HEK293T (cell line): ENCODE measurements at regions not wholly inside any gene's neighbourhood (a gene's known extent, or its start where the extent isn't known, plus 50 kb on each side); places are given as distances from the start of the nearest gene placed in this dataset.

ENCODE experiments used
- CTCF ChIA-PET: fragments of 350-600 bp; formaldehyde crosslinking; extraction: SDS; loops from one replicate; lab custom pipeline; 2021; ENCODE audit warnings: antibody characterized with exemption, inconsistent platforms; lab: Yijun Ruan, JAX
- POLR2A ChIA-PET: fragments of 350-600 bp; formaldehyde crosslinking; extraction: SDS; loops from one replicate; lab custom pipeline; 2020; ENCODE audit warnings: antibody characterized with exemption, inconsistent platforms; lab: Yijun Ruan, JAX
- DNase-seq: peaks from one replicate; pipeline ENCODE4 v3.0.0; 2012; ENCODE audit warnings: mixed read lengths; ENCODE audit errors: extremely low spot score
- ARNT ChIP-seq: fragments of 450-650 bp; IDR thresholded peaks from 2 replicates; pipeline ENCODE4 v1.6.1; 2017; ENCODE audit warnings: mild to moderate bottlenecking
- BHLHE40 ChIP-seq: fragments of 450-650 bp; IDR thresholded peaks from 2 replicates; pipeline ENCODE4 v1.6.1; 2016; ENCODE audit warnings: mild to moderate bottlenecking, moderate library complexity, borderline replicate concordance
- CTBP1 ChIP-seq: fragments of 450-650 bp; IDR thresholded peaks from 2 replicates; pipeline ENCODE4 v1.6.1; 2016; ENCODE audit warnings: borderline replicate concordance
- ELF4 ChIP-seq: fragments of 450-650 bp; IDR thresholded peaks from 2 replicates; pipeline ENCODE4 v1.6.1; 2017; ENCODE audit warnings: antibody characterized with exemption
- FOXA1 ChIP-seq: fragments of 450-650 bp; IDR thresholded peaks from 2 replicates; pipeline ENCODE4 v1.6.1; 2016; ENCODE audit warnings: mild to moderate bottlenecking
- FOXK2 ChIP-seq: fragments of 450-650 bp; IDR thresholded peaks from 2 replicates; pipeline ENCODE4 v1.6.1; 2016; ENCODE audit warnings: mild to moderate bottlenecking
- FOXM1 ChIP-seq: fragments of 450-650 bp; IDR thresholded peaks from 2 replicates; pipeline ENCODE4 v1.6.1; 2017; ENCODE audit warnings: mild to moderate bottlenecking, borderline replicate concordance
- HDGF ChIP-seq: fragments of 450-650 bp; IDR thresholded peaks from 2 replicates; pipeline ENCODE4 v1.6.1; 2017; ENCODE audit warnings: antibody characterized with exemption, borderline replicate concordance
- L3MBTL2 ChIP-seq: fragments of 450-650 bp; conservative IDR thresholded peaks from 2 replicates; pipeline ENCODE4 v1.6.1; 2016; ENCODE audit warnings: mild to moderate bottlenecking
- LEF1 ChIP-seq: fragments of 450-650 bp; IDR thresholded peaks from 2 replicates; pipeline ENCODE4 v1.6.1; 2017; ENCODE audit warnings: mild to moderate bottlenecking, borderline replicate concordance
- NFRKB ChIP-seq: fragments of 450-650 bp; IDR thresholded peaks from 2 replicates; pipeline ENCODE4 v1.6.1; 2016; ENCODE audit warnings: mild to moderate bottlenecking, moderate library complexity
- SP1 ChIP-seq: fragments of 450-650 bp; IDR thresholded peaks from 2 replicates; pipeline ENCODE4 v1.6.1; 2017
- SUZ12 ChIP-seq: fragments of 450-650 bp; IDR thresholded peaks from 2 replicates; pipeline ENCODE4 v1.6.1; 2016; ENCODE audit warnings: mild to moderate bottlenecking
- TARDBP ChIP-seq: fragments of 450-650 bp; IDR thresholded peaks from 2 replicates; pipeline ENCODE4 v1.6.1; 2016
- ZNF384 ChIP-seq: fragments of 450-650 bp; IDR thresholded peaks from 2 replicates; pipeline ENCODE4 v1.6.1; 2016
- TF ChIP-seq, protein P1 (sequence below): fragments of 450-650 bp; IDR thresholded peaks from 2 replicates; pipeline ENCODE4 v1.6.1; 2016

DNA sequence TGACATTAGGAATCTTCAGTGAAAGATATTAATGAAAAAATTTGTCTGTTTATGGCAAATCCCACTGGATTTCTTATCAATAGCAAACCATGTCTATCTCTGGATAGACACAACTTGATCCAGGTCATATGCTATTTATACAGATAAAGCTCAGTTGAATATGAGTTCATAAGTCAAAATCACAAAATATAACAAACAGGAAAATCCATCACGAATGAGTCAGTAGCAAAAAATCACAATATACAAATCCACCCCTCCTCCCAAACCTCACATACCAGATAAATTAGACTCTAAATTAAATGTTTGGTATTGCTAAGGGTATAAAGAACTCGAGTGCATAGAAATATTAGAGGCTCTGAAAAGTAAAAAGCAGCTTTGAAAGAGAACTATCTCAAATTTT is 420.5 kb downstream of the TLL1 start:
- ChIA-PET CTCF (no interaction called here), POLR2A (no interaction called here)
- DNase-seq: no peak
- TF ChIP-seq LEF1: no peak
- no peak for TF ChIP-seq BHLHE40
- TF ChIP-seq FOXA1: no peak
- TF ChIP-seq ARNT: no peak
- no peak for TF ChIP-seq HDGF
- TF ChIP-seq TARDBP: no peak
- no peak for TF ChIP-seq FOXM1
- TF ChIP-seq, protein P1, sequence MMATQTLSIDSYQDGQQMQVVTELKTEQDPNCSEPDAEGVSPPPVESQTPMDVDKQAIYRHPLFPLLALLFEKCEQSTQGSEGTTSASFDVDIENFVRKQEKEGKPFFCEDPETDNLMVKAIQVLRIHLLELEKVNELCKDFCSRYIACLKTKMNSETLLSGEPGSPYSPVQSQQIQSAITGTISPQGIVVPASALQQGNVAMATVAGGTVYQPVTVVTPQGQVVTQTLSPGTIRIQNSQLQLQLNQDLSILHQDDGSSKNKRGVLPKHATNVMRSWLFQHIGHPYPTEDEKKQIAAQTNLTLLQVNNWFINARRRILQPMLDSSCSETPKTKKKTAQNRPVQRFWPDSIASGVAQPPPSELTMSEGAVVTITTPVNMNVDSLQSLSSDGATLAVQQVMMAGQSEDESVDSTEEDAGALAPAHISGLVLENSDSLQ: no peak
- TF ChIP-seq CTBP1: no peak
- TF ChIP-seq L3MBTL2: no peak
- no peak for TF ChIP-seq SUZ12
- TF ChIP-seq ELF4: no peak
- no peak for TF ChIP-seq ZNF384
- no peak for TF ChIP-seq NFRKB
- no peak for TF ChIP-seq FOXK2
- no peak for TF ChIP-seq SP1

DNA sequence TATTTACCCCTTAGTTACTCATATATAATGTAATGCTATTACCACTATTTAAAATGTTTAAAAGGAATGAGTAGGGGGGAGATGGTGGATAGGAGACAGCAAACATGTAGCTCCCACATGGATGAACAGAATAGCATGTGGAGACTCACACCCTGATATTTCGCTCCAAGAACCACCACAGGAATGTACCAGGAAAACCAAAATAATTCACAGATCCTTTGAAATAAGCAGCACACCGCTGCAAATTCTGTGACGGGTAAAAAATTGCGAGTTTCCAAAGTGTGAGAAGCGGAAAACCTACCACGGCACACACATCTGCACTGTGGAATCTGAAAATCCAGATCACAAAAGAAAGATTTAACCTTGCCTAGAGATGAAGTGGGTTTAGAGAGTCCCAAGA is 428.2 kb downstream of the TLL1 start:
- no peak for DNase-seq
- ChIA-PET POLR2A (no interaction called here), CTCF (no interaction called here)
- TF ChIP-seq FOXM1 (no peak), LEF1 (no peak), ELF4 (no peak), CTBP1 (no peak), SUZ12 (no peak), HDGF (no peak), TARDBP (no peak), FOXK2 (no peak), SP1 (no peak), ZNF384 (no peak), ARNT (no peak), FOXA1 (no peak), NFRKB (no peak), BHLHE40 (no peak), L3MBTL2 (no peak)
- TF ChIP-seq, protein P1: no peak

DNA sequence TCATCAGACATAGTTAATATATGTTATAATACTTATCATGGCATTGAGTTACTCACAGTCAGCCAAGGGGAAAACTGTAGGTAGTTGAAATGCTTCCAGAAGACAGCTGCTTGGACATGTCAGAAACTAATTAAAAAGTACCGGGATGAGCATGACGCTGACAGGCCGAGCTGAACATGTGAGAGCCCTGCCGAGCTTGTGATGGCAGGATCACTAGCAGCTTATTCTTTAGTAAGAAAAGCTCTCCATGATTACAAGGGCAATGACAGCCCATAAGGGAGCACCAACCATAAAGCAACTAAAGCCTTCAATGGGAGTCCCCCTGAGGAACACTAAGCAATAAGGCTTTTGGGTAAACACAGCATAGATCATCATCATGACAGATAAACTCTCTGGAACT is 435.6 kb downstream of the TLL1 start:
- ChIA-PET CTCF (no interaction called here), POLR2A (no interaction called here)
- no peak for DNase-seq
- TF ChIP-seq HDGF (no peak), CTBP1 (no peak), SP1 (no peak), NFRKB (no peak), FOXM1 (no peak), LEF1 (no peak), ELF4 (no peak), BHLHE40 (no peak), TARDBP (no peak), L3MBTL2 (no peak), ZNF384 (no peak), ARNT (no peak)
- TF ChIP-seq, protein P1: no peak

DNA sequence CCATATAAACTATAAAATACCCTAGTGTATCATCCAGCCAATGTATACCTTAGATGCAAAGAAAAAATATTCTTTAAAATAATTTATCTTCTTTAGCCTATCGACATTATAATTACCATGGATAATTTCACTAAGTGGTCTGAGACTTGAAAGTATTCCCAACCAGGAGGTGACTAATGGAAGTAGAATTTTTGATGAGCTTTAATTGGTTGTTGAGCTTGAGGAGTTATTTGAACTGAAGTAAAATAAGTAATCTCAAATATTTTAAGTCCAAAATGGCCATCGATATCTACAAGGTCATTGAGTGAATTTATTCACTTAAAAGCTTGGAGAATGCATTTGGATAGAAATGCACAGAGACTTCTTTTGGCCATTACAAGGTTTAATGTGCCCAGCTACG is 436.2 kb downstream of the TLL1 start:
- TF ChIP-seq NFRKB: no peak
- TF ChIP-seq FOXM1: no peak
- ChIA-PET POLR2A (no interaction called here), CTCF (no interaction called here)
- no peak for DNase-seq

DNA sequence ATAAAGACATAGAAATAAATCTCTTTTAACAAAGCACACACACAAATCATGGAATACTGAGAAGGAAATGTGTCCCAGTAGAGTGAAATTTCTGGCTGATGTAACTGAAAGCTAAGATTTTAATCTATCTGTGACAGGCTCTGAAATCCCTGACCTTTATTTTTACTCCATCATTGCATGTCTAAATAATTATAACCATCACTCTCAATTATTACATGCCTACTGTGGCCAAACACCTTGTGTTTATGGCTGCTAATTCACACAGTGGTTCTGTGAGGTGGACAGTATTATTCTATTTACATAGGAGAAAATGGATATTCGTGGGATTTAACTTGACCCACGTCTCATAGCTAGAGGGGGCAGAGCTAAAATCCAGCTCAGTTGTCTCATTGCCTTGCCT is 438.1 kb downstream of the TLL1 start:
- DNase-seq: no peak
- TF ChIP-seq BHLHE40: no peak
- TF ChIP-seq SP1: no peak
- no peak for TF ChIP-seq TARDBP
- TF ChIP-seq, protein P1: no peak
- no peak for TF ChIP-seq CTBP1
- no peak for TF ChIP-seq L3MBTL2
- TF ChIP-seq FOXK2: no peak
- no peak for TF ChIP-seq FOXA1
- TF ChIP-seq ZNF384: no peak
- TF ChIP-seq SUZ12: no peak
- TF ChIP-seq ELF4: no peak
- ChIA-PET POLR2A (no interaction called here), CTCF (no interaction called here)

DNA sequence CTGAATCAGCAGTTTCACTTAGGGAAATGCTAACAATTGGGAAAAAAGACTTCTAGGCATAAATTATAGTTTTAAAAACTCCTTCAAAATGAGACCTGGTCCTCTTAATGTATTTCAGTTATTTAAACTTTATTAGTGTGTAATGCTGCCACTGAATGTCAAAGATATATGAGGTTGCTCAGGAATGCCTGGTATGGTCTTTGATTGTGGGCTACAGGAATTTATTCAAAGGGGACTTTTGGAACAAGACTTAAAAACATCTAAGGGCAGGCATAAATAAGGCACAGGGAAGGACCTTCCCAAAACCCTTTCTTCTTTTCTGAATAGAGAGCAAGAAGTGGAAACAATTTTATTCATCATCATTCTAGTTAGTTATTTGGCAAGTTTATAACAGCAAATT is 439.1 kb downstream of the TLL1 start:
- ChIA-PET CTCF (no interaction called here), POLR2A (no interaction called here)
- DNase-seq: no peak
- TF ChIP-seq L3MBTL2 (no peak), FOXM1 (no peak), ARNT (no peak), NFRKB (no peak), ZNF384 (no peak), HDGF (no peak), FOXA1 (no peak), FOXK2 (no peak), SUZ12 (no peak), LEF1 (no peak), BHLHE40 (no peak), CTBP1 (no peak), SP1 (no peak), ELF4 (no peak), TARDBP (no peak)
- TF ChIP-seq, protein P1: no peak
